ENCODE measurements at regions not wholly inside any gene's neighbourhood (a gene's known extent, or its start where the extent isn't known, plus 50 kb on each side); places are given as distances from the start of the nearest gene placed in this dataset.
"Not testable (repeated sequence)": the region's sequence is repeated elsewhere in the genome, so short reads cannot be mapped to it uniquely, and the experiment has no call there.

GRCh38 chr11:33455867-33456463 is 198.8 kb downstream of the HIPK3 start:
- no peak for DNase-seq

- no peak for DNase-seq
These were observed 197.1 kb downstream of the HIPK3 start for GRCh38 chr11:33454264-33454663.

DNA sequence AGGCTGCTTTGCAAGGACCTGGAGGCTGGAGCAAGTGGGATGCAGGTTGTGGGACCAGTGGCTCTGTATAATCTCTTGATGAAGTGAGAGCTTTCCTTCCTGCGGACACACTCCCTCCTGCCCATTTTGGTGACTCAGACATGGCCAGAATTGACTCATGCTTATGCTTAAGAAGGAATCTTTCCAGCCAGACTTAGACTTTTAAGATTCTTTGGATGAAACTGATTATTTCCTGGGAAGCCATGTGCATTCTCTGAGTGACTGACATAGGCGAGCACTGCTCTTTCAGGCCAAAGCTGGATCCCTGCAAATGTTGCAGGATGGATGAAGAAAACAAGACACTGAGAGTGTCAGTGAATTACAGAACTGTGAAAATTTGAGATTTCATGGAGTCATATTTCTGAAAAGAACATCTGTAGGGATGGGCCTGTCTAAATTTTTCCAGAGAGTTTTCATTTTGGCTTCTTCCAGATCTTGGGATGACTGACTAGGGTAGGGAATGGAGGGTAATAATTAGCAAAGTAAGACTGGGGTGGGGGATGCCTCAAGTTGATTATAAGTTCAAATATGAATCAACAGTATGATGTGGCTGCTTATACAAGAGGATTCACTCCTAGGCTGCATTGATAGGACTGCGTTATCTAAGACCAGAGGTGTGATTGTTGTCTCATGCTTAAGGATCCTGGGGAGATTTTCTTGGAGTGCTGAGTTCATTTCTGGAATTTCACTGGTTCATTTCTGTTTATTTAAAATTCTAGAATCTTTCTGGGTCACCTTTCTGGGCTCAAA is 195.8 kb downstream of the HIPK3 start:
- no peak for DNase-seq

- no peak for DNase-seq
These were observed 194.2 kb downstream of the HIPK3 start for GRCh38 chr11:33451364-33451763.

DNA sequence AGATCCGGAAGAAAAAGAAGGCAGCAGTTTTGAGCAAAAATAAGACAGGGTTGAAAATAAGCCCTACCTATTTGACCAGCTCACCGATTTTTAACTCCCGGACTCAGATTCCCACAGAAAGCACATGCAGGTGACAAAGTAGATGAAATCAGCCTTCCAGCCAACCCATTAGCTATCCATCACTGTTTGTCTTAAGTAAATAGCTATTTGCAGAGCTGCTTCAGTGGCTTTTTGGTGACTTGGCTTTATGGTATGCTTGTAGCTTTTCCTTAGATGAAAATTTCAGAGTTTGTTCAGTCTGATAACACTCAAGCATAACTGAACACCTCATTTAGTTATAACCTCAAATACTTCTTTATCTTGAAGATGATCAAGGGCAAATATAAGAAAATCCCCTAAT is 192.6 kb downstream of the HIPK3 start:
- no peak for DNase-seq

DNA sequence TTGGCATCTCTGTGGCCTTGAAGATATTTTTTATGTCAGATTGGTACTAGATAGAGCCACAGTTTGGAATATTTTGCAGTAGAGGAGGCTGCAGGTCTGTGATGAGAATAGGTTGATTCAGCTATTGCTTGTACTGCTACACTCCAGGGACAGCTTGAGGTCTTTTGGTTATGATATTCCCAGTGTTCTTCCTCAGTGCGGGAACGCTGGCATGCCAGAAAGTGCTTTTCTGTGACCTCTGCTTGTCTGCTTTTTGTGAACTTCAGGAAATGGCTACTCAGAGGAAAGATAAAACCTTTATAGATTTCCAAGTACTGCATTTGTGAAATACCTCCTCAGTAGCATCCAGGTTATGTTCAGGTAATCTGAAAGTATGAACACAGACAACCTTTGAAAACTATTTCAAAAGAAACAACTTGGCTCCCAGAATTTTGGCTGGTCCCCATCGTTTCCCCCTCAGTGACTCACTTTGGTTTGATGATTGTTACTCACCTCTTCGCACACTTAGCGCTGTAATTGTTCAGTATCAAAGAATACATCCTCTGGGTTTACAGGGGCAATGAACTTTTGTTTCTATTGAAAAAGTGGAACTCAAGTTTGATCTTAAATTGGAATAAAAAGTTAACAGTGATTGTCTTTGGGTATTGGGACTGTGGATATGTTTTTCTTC is 191.4 kb downstream of the HIPK3 start:
- no peak for DNase-seq

DNA sequence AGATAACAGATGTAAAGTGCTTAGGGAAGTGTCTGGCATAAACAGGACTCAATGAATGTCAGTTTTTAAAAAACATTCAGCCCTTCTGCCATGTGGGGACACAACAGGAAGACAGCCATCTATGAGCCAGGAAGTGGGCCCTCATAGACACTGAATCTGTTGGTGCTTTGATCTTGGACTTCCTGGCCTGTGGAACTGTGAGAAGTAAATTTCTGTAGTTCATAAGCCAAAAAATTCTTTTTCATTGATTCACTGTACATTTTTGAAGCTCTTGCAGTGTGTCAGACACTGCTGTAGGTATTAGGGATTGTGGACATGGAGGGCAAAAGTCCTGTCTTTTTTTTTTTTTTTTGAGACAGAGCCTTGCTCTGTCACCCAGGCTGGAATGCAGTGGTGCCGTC is 188.6 kb downstream of the HIPK3 start:
- DNase-seq: no peak

DNA sequence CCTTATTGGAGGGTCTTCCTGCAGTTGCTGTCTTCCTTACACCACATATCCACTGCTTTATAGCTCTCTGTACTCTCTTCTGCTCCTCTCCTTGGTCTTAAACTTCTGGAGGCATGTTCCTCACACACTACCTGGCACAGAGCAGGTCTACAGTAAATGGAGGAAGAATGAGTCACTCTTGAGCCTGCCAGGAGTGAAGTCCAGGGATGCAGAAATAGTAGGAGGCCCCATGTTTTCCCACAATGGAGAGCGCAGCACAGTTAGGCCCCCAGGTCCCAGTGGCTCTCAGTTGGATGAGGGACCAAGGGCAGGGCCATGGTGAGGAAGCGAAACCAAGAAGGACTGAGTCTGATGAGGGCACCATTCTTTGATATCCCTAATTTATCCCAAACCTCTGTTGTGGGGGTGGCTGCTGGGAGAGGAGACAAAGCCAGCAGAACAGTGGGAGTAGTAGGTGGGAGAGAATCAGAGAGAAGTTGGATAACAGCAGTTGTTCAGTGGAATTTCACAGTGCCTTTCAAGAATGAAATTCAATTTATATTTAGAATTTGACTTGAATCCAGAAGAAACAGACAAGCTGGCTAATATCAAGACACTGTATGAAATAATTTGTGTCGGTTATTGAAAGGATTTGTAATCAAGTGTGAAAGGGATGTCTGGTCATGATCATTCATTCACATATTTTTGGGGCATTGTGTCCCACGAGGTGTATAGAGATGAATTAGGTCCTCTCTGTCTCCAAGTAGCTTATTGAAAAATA is 187.8 kb downstream of the HIPK3 start:
- no peak for DNase-seq

DNA sequence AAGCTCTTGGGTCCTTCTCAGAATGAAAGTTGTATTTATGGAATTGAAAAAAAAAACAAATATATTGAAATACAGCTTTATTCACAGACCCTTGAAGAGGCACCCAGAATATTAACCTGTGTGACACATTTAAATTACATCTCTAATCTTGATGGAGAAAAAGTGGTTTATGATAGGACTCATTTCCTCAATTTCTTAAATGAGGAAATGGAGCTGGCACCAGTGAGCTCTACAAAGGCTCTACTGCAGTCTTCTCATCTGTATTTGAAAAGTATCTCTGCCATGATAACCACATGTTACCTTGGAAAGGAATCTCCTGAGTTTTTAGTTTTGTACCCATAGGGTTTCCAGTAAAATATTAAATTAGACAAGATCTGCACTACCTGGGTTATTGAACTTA is 186.5 kb downstream of the HIPK3 start:
- DNase-seq: no peak

- DNase-seq: no peak
These were observed 181.1 kb downstream of the HIPK3 start for GRCh38 chr11:33438301-33438700.

GRCh38 chr11:33437529-33437928 is 180.3 kb downstream of the HIPK3 start:
- no peak for DNase-seq

DNA sequence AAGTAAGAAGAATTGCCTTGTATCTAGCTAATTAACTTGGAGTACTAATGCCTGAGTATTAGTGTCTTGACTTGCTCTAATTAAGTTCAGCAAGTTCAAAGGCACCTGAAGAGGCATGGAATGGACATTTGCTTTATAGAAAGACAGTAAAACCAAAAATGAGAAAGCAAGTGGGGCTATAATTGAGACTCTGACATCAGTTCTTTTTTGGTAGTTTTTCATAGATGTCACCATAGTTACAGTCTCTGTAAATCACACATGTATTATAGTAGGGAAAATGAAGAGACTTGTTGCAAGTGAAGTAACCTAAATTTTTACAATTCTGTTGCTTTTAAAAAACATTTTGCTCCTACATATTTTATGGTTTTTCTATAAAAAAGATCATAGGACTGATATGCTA is 178.0 kb downstream of the HIPK3 start:
- no peak for DNase-seq

GRCh38 chr11:33434294-33434693 is 177.1 kb downstream of the HIPK3 start:
- DNase-seq: no peak

DNA sequence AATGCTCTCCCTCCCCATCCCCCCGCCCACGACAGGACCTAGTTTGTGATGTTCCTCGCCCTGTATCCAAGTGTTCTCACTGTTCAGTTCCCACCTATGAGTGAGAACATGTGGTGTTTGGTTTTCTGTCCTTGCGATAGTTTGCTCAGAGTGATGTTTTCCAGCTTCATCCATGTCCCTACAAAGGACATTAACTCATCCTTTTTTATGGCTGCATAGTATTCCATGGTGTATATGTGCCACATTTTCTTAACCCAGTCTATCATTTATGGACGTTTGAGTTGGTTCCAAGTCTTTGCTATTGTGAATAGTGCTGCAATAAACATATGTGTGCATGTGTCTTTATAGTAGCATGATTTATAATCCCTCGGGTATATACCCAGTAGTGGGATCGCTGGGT is 171.3 kb downstream of the HIPK3 start:
- DNase-seq: not testable (repeated sequence)

- no peak for DNase-seq
These were observed 163.9 kb downstream of the HIPK3 start for GRCh38 chr11:33420959-33421566.

DNA sequence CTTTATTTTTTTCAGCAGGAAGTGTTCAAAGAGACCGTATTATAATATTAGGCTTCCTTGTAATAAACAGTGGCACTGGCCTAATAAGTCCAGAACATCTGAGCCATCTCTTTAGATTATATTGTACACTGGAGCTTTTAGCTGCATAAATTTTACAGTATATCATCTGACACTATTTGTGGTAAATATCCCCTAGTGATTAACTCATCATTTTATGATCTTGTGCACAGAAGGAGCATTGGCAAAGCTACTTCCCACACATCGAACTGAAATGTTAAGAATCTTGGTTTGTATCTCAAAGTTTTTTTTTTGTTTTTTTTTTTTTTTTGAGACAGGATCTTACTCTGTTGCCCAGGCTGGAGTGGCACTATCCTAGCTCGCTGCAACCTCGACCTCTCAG is 162.7 kb downstream of the HIPK3 start:
- DNase-seq: no peak

DNA sequence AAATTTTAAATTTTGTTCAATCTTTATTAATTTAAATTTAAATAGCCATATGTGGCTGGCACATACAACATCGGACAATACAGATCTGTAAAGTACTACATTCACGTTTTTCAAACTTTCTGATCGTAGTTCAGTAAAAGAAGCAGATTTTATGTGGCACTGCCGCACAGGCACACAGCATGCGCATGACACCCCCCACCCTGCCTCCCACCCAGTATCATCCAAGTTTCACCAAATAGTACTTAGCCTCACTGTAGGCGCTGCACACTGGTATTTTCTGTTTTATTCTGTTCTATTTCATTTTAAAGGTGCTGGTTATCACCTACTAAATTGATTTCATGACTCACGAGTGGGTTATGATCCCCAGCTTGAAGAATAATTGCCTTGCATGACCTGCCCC is 159.9 kb downstream of the HIPK3 start:
- no peak for DNase-seq

DNA sequence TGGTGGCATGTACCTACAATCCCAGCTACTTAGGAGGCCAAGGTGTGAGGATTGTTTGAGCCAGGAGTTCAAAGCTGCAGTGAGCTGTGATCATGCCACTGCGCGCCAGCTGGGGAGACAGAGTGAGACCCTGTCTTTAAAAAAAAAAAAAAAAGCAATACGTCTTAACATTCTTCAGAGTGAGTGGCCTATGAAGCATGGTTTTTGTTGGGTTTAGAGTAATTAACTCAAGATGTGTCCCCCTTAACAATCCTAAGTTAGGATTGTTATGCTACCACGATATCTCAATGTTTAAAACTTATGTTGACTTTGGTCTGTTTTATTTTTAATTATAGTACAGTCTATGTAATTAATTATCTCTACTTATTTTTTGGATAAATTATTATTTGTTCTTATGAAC is 156.1 kb downstream of the HIPK3 start:
- DNase-seq: no peak

GRCh38 chr11:33412241-33412640 is 155.1 kb downstream of the HIPK3 start:
- no peak for DNase-seq

GRCh38 chr11:33411751-33412150 is 154.6 kb downstream of the HIPK3 start:
- no peak for DNase-seq

GRCh38 chr11:33410086-33410765 is 153.0 kb downstream of the HIPK3 start:
- DNase-seq: no peak
